Large intestine (tissue), 3 donors: ENCODE measurements at regions not wholly inside any gene's neighbourhood (a gene's known extent, or its start where the extent isn't known, plus 50 kb on each side); places are given as distances from the start of the nearest gene placed in this dataset.
"Not testable (repeated sequence)": the region's sequence is repeated elsewhere in the genome, so short reads cannot be mapped to it uniquely, and the experiment has no call there.

ENCODE experiments used
- DNase-seq, 2 donors: peaks; one replicate each; pipeline versions ENCODE4 v3.0.0 to v3.0.0-alpha.2; 2013
- H3K27ac ChIP-seq: one replicate; pipeline ENCODE4 v1.5.1; 2013; ENCODE audit warnings: low read length
- H3K27me3 ChIP-seq: 2 replicates; pipeline ENCODE4 v1.6.1; 2013; ENCODE audit warnings: low read length; ENCODE audit not compliant: control insufficient read depth, insufficient read depth
- H3K36me3 ChIP-seq: 2 replicates; pipeline ENCODE4 v1.6.1; 2013; ENCODE audit warnings: low read length; ENCODE audit not compliant: control insufficient read depth, insufficient read depth
- H3K4me1 ChIP-seq: one replicate; pipeline ENCODE4 v1.6.1; 2013; ENCODE audit warnings: low read length; ENCODE audit not compliant: control insufficient read depth, insufficient read depth
- H3K4me3 ChIP-seq: one replicate; pipeline ENCODE4 v1.5.1; 2013; ENCODE audit warnings: low read length
- H3K9me3 ChIP-seq: one replicate; pipeline ENCODE4 v1.6.1; 2013; ENCODE audit warnings: mild to moderate bottlenecking, low read depth, low read length, moderate library complexity; ENCODE audit not compliant: control insufficient read depth
- WGBS: methylation state at CpG from one replicate; pipeline ENCODE4 v1.1.5; 2013; ENCODE audit warnings: low lambda C conversion rate; ENCODE audit not compliant: insufficient coverage; 5-methylcytosine and 5-hydroxymethylcytosine counted together

DNA sequence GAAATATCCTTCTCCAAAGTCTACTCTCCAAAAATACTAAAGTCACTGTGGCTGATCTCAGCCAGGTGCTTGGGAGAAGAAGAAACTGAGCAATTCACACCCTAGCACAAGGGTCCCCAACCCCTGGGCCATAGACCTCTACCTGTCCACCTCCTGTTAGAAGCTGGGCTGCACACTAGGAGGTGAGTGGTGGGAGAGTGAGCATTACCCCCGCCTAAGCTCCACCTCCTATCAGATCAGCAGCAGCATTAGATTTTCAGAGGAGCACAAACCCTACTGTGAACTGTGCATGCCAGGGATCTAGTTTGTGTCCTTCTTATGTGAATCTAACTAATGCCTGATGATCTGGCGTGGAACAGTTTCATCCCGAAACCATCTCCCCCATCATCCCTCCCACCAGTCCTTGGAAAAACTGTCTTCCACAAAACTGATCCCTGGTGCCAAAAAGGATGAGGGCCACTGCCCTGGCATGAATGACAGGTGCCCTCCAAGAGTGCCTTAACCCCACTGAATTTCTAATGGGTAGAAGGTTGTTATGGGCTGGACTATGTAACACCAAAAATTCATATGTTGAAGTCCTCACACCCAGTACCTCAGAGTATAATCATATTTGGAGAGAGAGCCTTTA, 109.2 kb upstream of the CDYL start:
- H3K4me1 ChIP-seq: no peaks in the 10 kb centered on the region
- no peak for DNase-seq
- H3K9me3 ChIP-seq: no peaks in the 10 kb centered on the region
- no peak overlapping the region for H3K27ac ChIP-seq
- H3K4me3 ChIP-seq: no peak overlapping the region
- no CpG with 5 or more reads among the region's 3 CpGs for WGBS
- no peaks in the 10 kb centered on the region for H3K36me3 ChIP-seq
- H3K27me3 ChIP-seq: no peaks in the 10 kb centered on the region

DNA sequence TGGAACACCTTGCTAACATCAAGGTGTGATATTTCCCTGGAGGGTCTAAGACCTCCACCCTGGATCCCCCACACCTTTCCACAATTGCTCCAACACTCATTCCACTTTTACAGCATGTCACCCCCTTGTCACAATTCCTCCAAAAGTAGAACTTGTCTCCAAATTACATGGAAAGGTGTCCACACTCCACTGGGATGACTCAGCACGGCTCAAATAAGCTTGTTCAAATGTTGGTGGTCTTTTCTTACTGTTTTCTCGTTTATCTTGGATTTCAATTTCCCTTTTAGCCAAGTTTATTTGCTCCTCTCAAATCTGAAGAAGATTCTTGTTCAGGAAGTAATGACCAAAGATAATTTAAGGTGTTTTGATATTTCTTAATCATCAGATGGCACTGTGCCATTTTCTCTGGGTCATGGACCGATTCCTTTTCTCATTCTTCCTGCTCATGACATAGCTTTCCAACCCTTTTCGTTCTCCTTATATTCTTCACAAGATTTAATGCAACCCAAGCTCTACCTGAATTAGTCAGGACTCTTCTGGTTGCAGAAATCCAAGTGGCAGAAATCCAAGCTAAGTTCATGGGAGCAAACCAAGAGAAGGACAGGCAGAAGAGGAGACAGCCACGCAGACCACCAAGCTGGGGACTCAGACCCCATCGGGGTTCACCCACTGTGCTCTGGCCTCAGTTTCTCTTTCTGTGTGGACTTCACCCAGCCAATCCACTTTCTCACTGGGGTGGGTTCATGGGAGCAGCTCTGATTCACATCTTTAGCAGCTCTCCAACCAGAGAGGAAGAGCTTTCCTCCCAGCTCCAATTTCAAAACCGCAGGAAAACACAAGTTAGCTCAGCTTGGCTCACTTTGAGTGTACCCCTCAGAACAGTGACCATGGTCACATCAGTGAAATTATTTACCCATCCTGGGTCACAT, 110.5 kb upstream of the CDYL start:
- H3K4me1 ChIP-seq: no peaks in the 10 kb centered on the region
- H3K27ac ChIP-seq: no peak overlapping the region
- no peaks in the 10 kb centered on the region for H3K9me3 ChIP-seq
- H3K4me3 ChIP-seq: no peak overlapping the region
- WGBS: 100% methylated on average over 1 of the region's 7 CpGs
- H3K36me3 ChIP-seq: no peaks in the 10 kb centered on the region
- no peak for DNase-seq
- H3K27me3 ChIP-seq: no peaks in the 10 kb centered on the region

GRCh38 chr6:4664911-4665310, 111.3 kb upstream of the CDYL start:
- no peaks in the 10 kb centered on the region for H3K4me1 ChIP-seq
- H3K4me3 ChIP-seq: no peak overlapping the region
- no peaks in the 10 kb centered on the region for H3K36me3 ChIP-seq
- no peaks in the 10 kb centered on the region for H3K27me3 ChIP-seq
- no peak for DNase-seq
- WGBS: 85% methylated on average over 2 of the region's 6 CpGs
- no peak overlapping the region for H3K27ac ChIP-seq
- H3K9me3 ChIP-seq: no peaks in the 10 kb centered on the region

- Histone ChIP-seq H3K27ac (no peak overlapping the region), H3K4me3 (no peak overlapping the region), H3K36me3 (no peaks in the 10 kb centered on the region), H3K27me3 (no peaks in the 10 kb centered on the region), H3K4me1 (no peaks in the 10 kb centered on the region), H3K9me3 (no peaks in the 10 kb centered on the region)
- no peak for DNase-seq
- no CpG with 5 or more reads among the region's 7 CpGs for WGBS
Observed at GRCh38 chr6:4664117-4664626, 112.0 kb upstream of the CDYL start.

DNA sequence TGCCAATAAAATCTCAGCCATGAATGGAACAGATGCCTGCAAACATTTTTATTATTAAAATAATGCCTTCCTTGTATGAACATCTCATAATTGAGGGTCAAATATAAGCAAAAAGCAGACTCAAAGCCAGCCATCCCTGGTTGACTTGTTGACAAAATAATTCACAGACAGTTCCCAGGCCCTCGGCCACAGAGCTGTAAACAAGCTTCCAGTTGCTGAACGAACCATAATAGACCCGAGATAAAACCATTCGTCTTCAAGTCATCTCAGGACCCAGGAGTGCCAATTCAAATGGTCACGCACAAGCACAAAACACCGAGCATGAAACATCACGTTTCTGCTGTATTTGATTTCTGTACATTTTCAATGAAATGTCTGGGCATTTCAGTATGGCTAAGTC, 113.3 kb upstream of the CDYL start:
- Histone ChIP-seq H3K9me3 (no peaks in the 10 kb centered on the region), H3K27me3 (no peaks in the 10 kb centered on the region), H3K36me3 (no peaks in the 10 kb centered on the region), H3K4me1 (no peaks in the 10 kb centered on the region), H3K4me3 (no peak overlapping the region), H3K27ac (no peak overlapping the region)
- DNase-seq: no peak
- WGBS: no CpG with 5 or more reads among the region's 7 CpGs

GRCh38 chr6:4661391-4661790, 114.8 kb upstream of the CDYL start:
- Histone ChIP-seq H3K27ac (no peak overlapping the region), H3K36me3 (no peaks in the 10 kb centered on the region), H3K9me3 (no peaks in the 10 kb centered on the region), H3K27me3 (no peaks in the 10 kb centered on the region), H3K4me3 (no peak overlapping the region), H3K4me1 (no peaks in the 10 kb centered on the region)
- DNase-seq: no peak
- WGBS: no CpG with 5 or more reads among the region's 8 CpGs

DNA sequence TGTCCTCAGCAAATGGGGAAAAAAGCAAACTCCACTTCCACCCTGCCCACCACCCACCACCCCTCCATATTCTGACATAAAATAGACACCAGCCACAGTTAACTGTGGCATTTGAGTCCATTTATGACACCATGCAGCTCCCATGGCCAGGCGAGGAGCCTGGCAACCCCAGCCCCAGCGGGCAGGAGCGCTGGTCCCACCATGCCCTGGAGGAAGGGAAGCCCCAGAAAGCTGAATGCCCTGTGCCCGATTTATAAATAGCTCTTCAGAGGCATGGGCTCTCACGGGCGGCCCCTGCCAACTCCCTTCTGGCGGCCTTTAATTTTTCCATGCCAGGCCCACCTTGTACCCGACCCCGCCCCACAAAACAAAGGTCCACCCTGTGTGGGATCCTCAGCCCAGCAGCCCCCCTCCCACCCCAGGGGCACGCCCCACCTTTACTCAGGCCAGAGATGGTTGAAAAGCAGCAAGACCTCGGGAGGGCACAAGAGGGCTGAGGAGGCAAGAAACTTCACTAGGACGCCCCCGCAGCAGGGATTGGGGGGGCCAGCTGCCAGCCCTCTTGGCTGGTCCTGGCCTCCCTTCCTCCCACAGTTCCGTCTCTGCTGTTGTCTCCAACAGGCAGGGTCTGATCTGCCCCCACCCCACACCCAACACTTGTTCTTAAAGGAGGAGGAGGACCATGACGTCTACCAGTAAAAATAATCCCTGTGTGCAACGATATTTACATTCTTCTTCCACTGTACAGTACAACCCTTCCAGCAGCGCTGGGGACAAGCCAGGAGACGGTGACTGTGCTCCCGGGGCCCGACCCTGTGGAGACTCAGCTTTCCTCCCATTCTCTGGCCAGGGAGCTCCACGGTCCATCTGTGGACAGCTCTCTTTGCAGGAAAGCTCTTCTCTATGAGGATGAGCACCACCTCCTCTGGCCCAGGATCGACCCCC, 115.6 kb upstream of the CDYL start:
- Histone ChIP-seq H3K36me3 (no peaks in the 10 kb centered on the region), H3K27me3 (no peaks in the 10 kb centered on the region), H3K4me1 (no peaks in the 10 kb centered on the region), H3K27ac (no peak overlapping the region), H3K9me3 (no peaks in the 10 kb centered on the region), H3K4me3 (no peak overlapping the region)
- DNase-seq: no peak
- no CpG with 5 or more reads among the region's 22 CpGs for WGBS

GRCh38 chr6:4659719-4660118, 116.5 kb upstream of the CDYL start:
- H3K4me3 ChIP-seq, DNase-seq, H3K36me3 ChIP-seq, H3K4me1 ChIP-seq, H3K27me3 ChIP-seq, H3K9me3 ChIP-seq, H3K27ac ChIP-seq: not testable (repeated sequence)
- WGBS: no CpG with 5 or more reads among the region's 2 CpGs

DNA sequence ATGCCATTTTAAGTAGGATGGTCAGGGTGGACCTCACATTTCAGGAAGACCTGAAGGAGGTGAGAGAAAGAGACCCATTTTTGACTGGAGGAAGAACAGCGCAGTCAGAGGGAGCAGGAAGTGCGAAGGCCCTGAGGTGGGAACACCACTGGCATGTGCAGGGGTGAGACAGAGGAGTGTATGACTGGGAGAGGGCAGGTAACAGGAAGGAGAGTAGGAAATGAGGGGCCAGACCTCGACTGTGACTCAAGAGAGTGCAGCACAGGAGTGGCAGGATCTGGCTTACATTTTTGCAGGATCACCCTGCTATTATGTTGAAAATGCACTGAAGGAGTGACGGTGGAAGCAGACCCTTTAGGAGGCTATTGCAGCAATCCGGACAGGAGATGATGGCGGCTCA, 117.7 kb upstream of the CDYL start:
- Histone ChIP-seq H3K27me3 (no peaks in the 10 kb centered on the region), H3K4me3 (no peak overlapping the region), H3K27ac (no peak overlapping the region), H3K36me3 (no peaks in the 10 kb centered on the region), H3K9me3 (no peaks in the 10 kb centered on the region), H3K4me1 (no peaks in the 10 kb centered on the region)
- WGBS: no CpG with 5 or more reads among the region's 6 CpGs
- DNase-seq: no peak

DNA sequence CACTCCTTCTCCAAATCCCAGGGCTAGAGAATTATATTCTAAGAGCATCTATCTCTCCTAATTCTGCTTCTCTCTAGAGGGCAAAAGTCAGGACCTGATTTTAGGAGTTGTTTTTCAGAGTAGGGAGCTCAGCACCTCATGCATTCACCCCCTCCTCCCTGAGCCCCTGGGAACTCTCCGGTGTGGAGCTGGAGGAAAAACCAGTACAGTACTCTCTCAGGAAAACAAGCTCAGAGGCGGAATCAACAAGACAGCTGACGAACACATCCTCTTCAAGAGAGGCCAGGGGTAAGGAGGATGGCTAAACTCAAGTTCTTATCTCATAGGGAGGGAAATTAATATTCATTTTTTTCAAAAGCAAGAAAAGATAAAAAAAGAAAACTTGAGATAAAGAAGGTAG, 120.1 kb upstream of the CDYL start:
- H3K4me3 ChIP-seq: no peak overlapping the region
- no peak overlapping the region for H3K27ac ChIP-seq
- H3K9me3 ChIP-seq: peaks cover 4% of the 10 kb centered on the region
- DNase-seq: no peak
- no CpG with 5 or more reads among the region's 3 CpGs for WGBS
- H3K36me3 ChIP-seq: no peaks in the 10 kb centered on the region
- H3K4me1 ChIP-seq: no peaks in the 10 kb centered on the region
- no peaks in the 10 kb centered on the region for H3K27me3 ChIP-seq
